Upper lobe of left lung (tissue), 6 donors: ENCODE measurements at regions not wholly inside any gene's neighbourhood (a gene's known extent, or its start where the extent isn't known, plus 50 kb on each side); places are given as distances from the start of the nearest gene placed in this dataset.

ENCODE experiments used
- ATAC-seq, 2 donors: fragments of 200-7000 bp; cut with Tn5 transposase; one replicate each; pipeline ENCODE4 v1.9.1; 2022; ENCODE audit warnings: mild to moderate bottlenecking in 2 of 2, moderate library complexity in 2 of 2; ENCODE audit not compliant: low FRiP score in 2 of 2
- DNase-seq, 2 donors: peaks; one replicate each; pipeline ENCODE4 v3.0.0-alpha.2; 2019 to 2020
- H3K27ac ChIP-seq, 4 donors: fragments of 200-600 bp; sonication (generic); one replicate each; pipeline ENCODE4 v1.5.1; 2016 to 2019
- H3K27me3 ChIP-seq, 4 donors: fragments of 200-600 bp; sonication (generic); one replicate each; pipeline ENCODE4 v1.5.1; 2017 to 2019
- H3K36me3 ChIP-seq, 4 donors: fragments of 200-600 bp; sonication (generic); one replicate each; pipeline ENCODE4 v1.5.1; 2016 to 2019
- H3K4me1 ChIP-seq, 4 donors: fragments of 200-600 bp; sonication (generic); one replicate each; pipeline ENCODE4 v1.5.1; 2018 to 2019
- H3K4me3 ChIP-seq, 4 donors: fragments of 200-600 bp; sonication (generic); one replicate each; pipeline ENCODE4 v1.5.1; 2017 to 2019; ENCODE audit warnings: mild to moderate bottlenecking in 2 of 4, moderate library complexity in 1 of 4
- H3K9me3 ChIP-seq, 4 donors: fragments of 200-600 bp; sonication (generic); one replicate each; pipeline ENCODE4 v1.5.1; 2018 to 2019
- CTCF ChIP-seq, 6 experiments: fragments of 450-650 bp in 4 of 6; fragments of 200-600 bp in 2 of 6; sonication (generic) in 2 of 6; IDR thresholded peaks; one replicate each; pipeline ENCODE4 v1.5.1; 2016 to 2019; ENCODE audit warnings: antibody characterized with exemption in 6 of 6
- EP300 ChIP-seq, 4 donors: sonication (generic); formaldehyde crosslinking; IDR thresholded peaks; one replicate each; pipeline ENCODE4 v1.5.1; 2017; ENCODE audit warnings: antibody characterized with exemption in 4 of 4, control low read depth in 2 of 4
- POLR2A ChIP-seq, 4 donors: fragments of 450-650 bp; IDR thresholded peaks; one replicate each; pipeline ENCODE4 v1.5.1; 2016 to 2017; ENCODE audit warnings: antibody characterized with exemption in 4 of 4, mild to moderate bottlenecking in 2 of 4
- POLR2AphosphoS5 ChIP-seq, 2 donors: sonication (generic); formaldehyde crosslinking; IDR thresholded peaks; one replicate each; pipeline ENCODE4 v1.5.1; 2017; ENCODE audit warnings: antibody characterized with exemption in 2 of 2
- WGBS, 2 donors: methylation state at CpG; one replicate each; pipeline ENCODE4 v1.1.5; 2017 to 2018; 5-methylcytosine and 5-hydroxymethylcytosine counted together
- donor health status: DM: no; HTN: no; CAD: no; lungs with moderate emphysema.
- donor health status: DM: no; HTN: yes; CAD: no; lungs with severe emphysema.

- WGBS, 2 donors, result 87 to 91% methylated on average over 2 of the region's 2 CpGs
These were observed 1498.4 kb downstream of the EFNB2 start for GRCh38 chr13:105037110-105037509.

GRCh38 chr13:105035092-105035491 lies 1500.4 kb downstream of the EFNB2 start:
- DNase-seq (no peak), ATAC-seq (no peak)
- Histone ChIP-seq H3K4me3 (no peak overlapping the region), H3K4me1 (no peaks in the 10 kb centered on the region), H3K27ac (no peak overlapping the region), H3K27me3 (no peaks in the 10 kb centered on the region), H3K9me3 (no peaks in the 10 kb centered on the region), H3K36me3 (no peaks in the 10 kb centered on the region)
- TF ChIP-seq EP300 (IDR thresholded peaks at IDR 0.05), result no peak
- no peak for TF ChIP-seq POLR2A (IDR thresholded peaks at IDR 0.05)
- 45 to 59% methylated on average over 4 of the region's 4 CpGs for WGBS, 2 donors

More at GRCh38 chr13:105037110-105037509, 1498.4 kb downstream of the EFNB2 start:
- H3K9me3 ChIP-seq, result no peaks in the 10 kb centered on the region
- no peak for DNase-seq
- H3K27me3 ChIP-seq, result no peaks in the 10 kb centered on the region
- no peak overlapping the region for H3K27ac ChIP-seq
- TF ChIP-seq POLR2A (IDR thresholded peaks at IDR 0.05), result no peak
- no peak for TF ChIP-seq CTCF (IDR thresholded peaks at IDR 0.05)
- H3K4me3 ChIP-seq, result no peak overlapping the region
- ATAC-seq, result no peak
- no peaks in the 10 kb centered on the region for H3K4me1 ChIP-seq
- H3K36me3 ChIP-seq, result no peaks in the 10 kb centered on the region

GRCh38 chr13:105033999-105034398 lies 1501.5 kb downstream of the EFNB2 start:
- 100% methylated on average over 2 of the region's 2 CpGs for WGBS, 2 donors
- Histone ChIP-seq H3K4me1 (no peaks in the 10 kb centered on the region), H3K27ac (no peak overlapping the region), H3K36me3 (no peaks in the 10 kb centered on the region), H3K9me3 (no peaks in the 10 kb centered on the region), H3K4me3 (no peak overlapping the region), H3K27me3 (no peaks in the 10 kb centered on the region)
- ATAC-seq, result no peak
- TF ChIP-seq EP300 (IDR thresholded peaks at IDR 0.05) (no peak), POLR2AphosphoS5 (IDR thresholded peaks at IDR 0.05) (no peak), CTCF (IDR thresholded peaks at IDR 0.05) (no peak), POLR2A (IDR thresholded peaks at IDR 0.05) (no peak)
- no peak for DNase-seq

- Histone ChIP-seq H3K4me1 (no peaks in the 10 kb centered on the region), H3K36me3 (no peaks in the 10 kb centered on the region), H3K27ac (no peak overlapping the region), H3K4me3 (no peak overlapping the region), H3K27me3 (no peaks in the 10 kb centered on the region), H3K9me3 (no peaks in the 10 kb centered on the region)
- ATAC-seq (no peak), DNase-seq (no peak)
- 92 to 93% methylated on average over 5 of the region's 5 CpGs for WGBS, 2 donors
- TF ChIP-seq POLR2AphosphoS5 (IDR thresholded peaks at IDR 0.05), result no peak
- no peak for TF ChIP-seq EP300 (IDR thresholded peaks at IDR 0.05)
- TF ChIP-seq POLR2A (IDR thresholded peaks at IDR 0.05), result no peak
- TF ChIP-seq CTCF (IDR thresholded peaks at IDR 0.05), result no peak
These were observed 1504.2 kb downstream of the EFNB2 start for GRCh38 chr13:105031306-105031705.

- no peak overlapping the region for H3K4me3 ChIP-seq
- H3K36me3 ChIP-seq, result no peaks in the 10 kb centered on the region
- H3K27ac ChIP-seq, result no peak overlapping the region
- H3K9me3 ChIP-seq, result no peaks in the 10 kb centered on the region
- H3K4me1 ChIP-seq, result no peaks in the 10 kb centered on the region
- DNase-seq (no peak), ATAC-seq (no peak)
- TF ChIP-seq CTCF (IDR thresholded peaks at IDR 0.05) (no peak), POLR2AphosphoS5 (IDR thresholded peaks at IDR 0.05) (no peak), POLR2A (IDR thresholded peaks at IDR 0.05) (no peak), EP300 (IDR thresholded peaks at IDR 0.05) (no peak)
- WGBS, 2 donors, result 93 to 94% methylated on average over 3 of the region's 3 CpGs
- no peaks in the 10 kb centered on the region for H3K27me3 ChIP-seq
These were observed 1504.6 kb downstream of the EFNB2 start for GRCh38 chr13:105030851-105031250.
